ENCODE measurements at regions not wholly inside any gene's neighbourhood (a gene's known extent, or its start where the extent isn't known, plus 50 kb on each side); places are given as distances from the start of the nearest gene placed in this dataset.

DNA sequence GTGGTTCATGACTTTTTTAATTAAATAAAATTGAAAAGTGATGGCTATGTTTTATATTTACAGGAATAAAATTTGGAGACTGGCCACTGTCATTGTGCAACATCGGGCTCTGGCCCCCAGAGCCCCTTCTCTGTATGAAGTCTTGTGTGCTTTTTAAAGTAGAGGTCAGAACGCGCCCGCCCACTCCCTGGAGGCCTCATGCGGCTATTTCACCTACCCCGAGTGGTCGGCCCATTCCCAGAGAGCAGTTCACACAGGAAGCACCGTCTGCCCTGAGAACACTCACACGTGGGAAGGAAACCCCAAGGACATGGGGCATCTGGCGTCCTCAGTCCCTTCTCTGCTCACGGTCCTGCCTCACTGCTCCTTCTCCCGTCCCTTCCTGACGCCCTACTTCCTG is 296.9 kb upstream of the SALL3 start:
- no peak overlapping the region for H3K4me2 ChIP-seq (ENCODE audit: low read length)
- DNase-seq (ENCODE audit: low spot score) = no peak
- POLR2A ChIA-PET = no interaction called here
- no peak overlapping the region for H3K4me3 ChIP-seq (ENCODE audit: low read depth, low read length, poor library complexity, severe bottlenecking)
- intact Hi-C loops (cut with micrococcal nuclease; ENCODE audit: unreplicated experiment) = no loop called here
- H3K36me3 ChIP-seq (ENCODE audit: insufficient read depth, low read length) = no peaks in the 10 kb centered on the region
- CTCF ChIA-PET (ENCODE audit: unreplicated experiment) = no interaction called here
- no peak overlapping the region for H3K27ac ChIP-seq (ENCODE audit: low read depth, low read length, poor library complexity, severe bottlenecking)
- H2AFZ ChIP-seq (ENCODE audit: low read length) = no peak overlapping the region
- no peaks in the 10 kb centered on the region for H3K9me2 ChIP-seq (ENCODE audit: insufficient read depth, low read length)
- no peaks in the 10 kb centered on the region for H3K79me2 ChIP-seq (ENCODE audit: insufficient read depth, low read depth, low read length)
- H3K4me1 ChIP-seq (ENCODE audit: insufficient read depth, low read length, poor library complexity, severe bottlenecking) = no peaks in the 10 kb centered on the region
- no peak for TF ChIP-seq EZH2phosphoT487 (IDR thresholded peaks at IDR 0.05; ENCODE audit: borderline replicate concordance, low read depth, low read length)
- no peaks in the 10 kb centered on the region for H3K9me3 ChIP-seq (ENCODE audit: low read length)
- no peaks in the 10 kb centered on the region for H4K20me1 ChIP-seq (ENCODE audit: insufficient read depth, low read length)
- BruUV-seq (replicated peaks) = no TSS peak

DNA sequence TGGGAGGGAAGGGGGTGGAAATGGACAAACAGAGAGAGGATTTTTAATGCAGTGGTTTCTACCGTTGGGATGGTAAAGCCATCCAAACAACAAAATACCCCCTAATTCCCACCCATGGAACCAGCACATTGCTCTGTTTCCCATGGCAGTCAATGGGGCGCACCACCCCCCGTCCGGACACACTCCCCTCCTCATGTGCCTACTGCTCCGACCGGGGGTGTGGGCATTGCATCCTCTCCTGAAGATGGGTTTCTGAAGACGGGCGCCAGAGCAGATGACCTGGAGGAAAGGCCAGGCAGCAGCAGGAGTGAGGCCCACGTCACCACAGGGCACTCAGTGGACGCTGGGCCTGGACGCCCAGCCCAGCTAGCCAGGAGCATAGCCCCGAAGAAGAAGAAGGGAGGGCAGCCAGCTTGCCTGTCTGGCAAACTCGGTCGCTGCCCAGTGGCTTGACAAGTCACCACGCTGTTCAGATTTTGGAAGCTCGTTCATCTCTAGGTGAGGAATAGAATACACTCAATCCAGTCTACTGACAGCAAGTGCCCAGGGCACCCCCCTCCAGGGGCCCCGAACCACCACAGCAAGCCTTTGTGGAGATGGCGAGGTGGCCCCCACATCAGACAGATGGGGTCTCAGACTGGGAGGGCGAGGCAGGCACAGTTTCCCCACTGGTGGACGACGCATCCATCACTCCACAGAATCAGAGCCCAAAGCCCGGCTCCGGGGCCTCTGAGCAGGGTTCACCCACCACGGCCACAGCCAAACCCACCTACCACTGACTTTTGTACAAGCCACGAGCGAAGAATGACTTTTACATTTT is 296.2 kb upstream of the SALL3 start:
- DNase-seq (ENCODE audit: low spot score) = no peak
- BruUV-seq (replicated peaks) = no TSS peak
- Histone ChIP-seq H3K4me3 (ENCODE audit: low read depth, low read length, poor library complexity, severe bottlenecking) (no peak overlapping the region), H3K36me3 (ENCODE audit: insufficient read depth, low read length) (no peaks in the 10 kb centered on the region), H3K9me2 (ENCODE audit: insufficient read depth, low read length) (no peaks in the 10 kb centered on the region), H3K4me2 (ENCODE audit: low read length) (no peak overlapping the region), H3K27ac (ENCODE audit: low read depth, low read length, poor library complexity, severe bottlenecking) (no peak overlapping the region), H3K9me3 (ENCODE audit: low read length) (no peaks in the 10 kb centered on the region), H2AFZ (ENCODE audit: low read length) (no peak overlapping the region), H4K20me1 (ENCODE audit: insufficient read depth, low read length) (no peaks in the 10 kb centered on the region), H3K79me2 (ENCODE audit: insufficient read depth, low read depth, low read length) (no peaks in the 10 kb centered on the region), H3K4me1 (ENCODE audit: insufficient read depth, low read length, poor library complexity, severe bottlenecking) (no peaks in the 10 kb centered on the region)
- POLR2A ChIA-PET = no interaction called here
- intact Hi-C loops (cut with micrococcal nuclease; ENCODE audit: unreplicated experiment) = no loop called here
- CTCF ChIA-PET (ENCODE audit: unreplicated experiment) = no interaction called here
- TF ChIP-seq, protein P1, sequence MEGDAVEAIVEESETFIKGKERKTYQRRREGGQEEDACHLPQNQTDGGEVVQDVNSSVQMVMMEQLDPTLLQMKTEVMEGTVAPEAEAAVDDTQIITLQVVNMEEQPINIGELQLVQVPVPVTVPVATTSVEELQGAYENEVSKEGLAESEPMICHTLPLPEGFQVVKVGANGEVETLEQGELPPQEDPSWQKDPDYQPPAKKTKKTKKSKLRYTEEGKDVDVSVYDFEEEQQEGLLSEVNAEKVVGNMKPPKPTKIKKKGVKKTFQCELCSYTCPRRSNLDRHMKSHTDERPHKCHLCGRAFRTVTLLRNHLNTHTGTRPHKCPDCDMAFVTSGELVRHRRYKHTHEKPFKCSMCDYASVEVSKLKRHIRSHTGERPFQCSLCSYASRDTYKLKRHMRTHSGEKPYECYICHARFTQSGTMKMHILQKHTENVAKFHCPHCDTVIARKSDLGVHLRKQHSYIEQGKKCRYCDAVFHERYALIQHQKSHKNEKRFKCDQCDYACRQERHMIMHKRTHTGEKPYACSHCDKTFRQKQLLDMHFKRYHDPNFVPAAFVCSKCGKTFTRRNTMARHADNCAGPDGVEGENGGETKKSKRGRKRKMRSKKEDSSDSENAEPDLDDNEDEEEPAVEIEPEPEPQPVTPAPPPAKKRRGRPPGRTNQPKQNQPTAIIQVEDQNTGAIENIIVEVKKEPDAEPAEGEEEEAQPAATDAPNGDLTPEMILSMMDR (conservative IDR thresholded peaks at IDR 0.05; ENCODE audit: low read length) = no peak
- TF ChIP-seq EZH2phosphoT487 (IDR thresholded peaks at IDR 0.05; ENCODE audit: borderline replicate concordance, low read depth, low read length) = no peak

- Histone ChIP-seq H3K4me2 (ENCODE audit: low read length) (no peak overlapping the region), H3K9me2 (ENCODE audit: insufficient read depth, low read length) (no peaks in the 10 kb centered on the region), H3K36me3 (ENCODE audit: insufficient read depth, low read length) (no peaks in the 10 kb centered on the region), H3K79me2 (ENCODE audit: insufficient read depth, low read depth, low read length) (no peaks in the 10 kb centered on the region), H3K27ac (ENCODE audit: low read depth, low read length, poor library complexity, severe bottlenecking) (no peak overlapping the region), H3K4me3 (ENCODE audit: low read depth, low read length, poor library complexity, severe bottlenecking) (no peak overlapping the region), H4K20me1 (ENCODE audit: insufficient read depth, low read length) (no peaks in the 10 kb centered on the region), H3K4me1 (ENCODE audit: insufficient read depth, low read length, poor library complexity, severe bottlenecking) (no peaks in the 10 kb centered on the region), H3K9me3 (ENCODE audit: low read length) (no peaks in the 10 kb centered on the region), H2AFZ (ENCODE audit: low read length) (no peak overlapping the region)
- TF ChIP-seq, protein P1 (conservative IDR thresholded peaks at IDR 0.05; ENCODE audit: low read length) = no peak
- no peak for TF ChIP-seq EZH2phosphoT487 (IDR thresholded peaks at IDR 0.05; ENCODE audit: borderline replicate concordance, low read depth, low read length)
- no TSS peak for BruUV-seq (replicated peaks)
- no peak for DNase-seq (ENCODE audit: low spot score)
- intact Hi-C loops (cut with micrococcal nuclease; ENCODE audit: unreplicated experiment) = no loop called here
- POLR2A ChIA-PET = no interaction called here
- CTCF ChIA-PET (ENCODE audit: unreplicated experiment) = interaction anchor here (0.5 kb wide), 1 partner anchor 765 kb away, joined by 5 read pairs; no protein-coding TSS in a partner anchor
These were observed 294.2 kb upstream of the SALL3 start for GRCh38 chr18:78685250-78685979.
